Uterus (tissue), 3 donors: ENCODE measurements at regions not wholly inside any gene's neighbourhood (a gene's known extent, or its start where the extent isn't known, plus 50 kb on each side); places are given as distances from the start of the nearest gene placed in this dataset.

Experiments used
- DNase-seq, 2 donors: peaks; one replicate each; pipeline ENCODE4 v3.0.0-alpha.2; 2019 to 2020
- H3K27ac ChIP-seq, 2 donors: fragments of 200-600 bp; sonication (generic); 1 replicate in 1 of 2; 2 replicates in 1 of 2; pipeline ENCODE4 v1.5.1; 2016 to 2018
- H3K27me3 ChIP-seq, 2 donors: fragments of 200-600 bp; sonication (generic); one replicate each; pipeline ENCODE4 v1.5.1; 2018 to 2019; ENCODE audit warnings: control low read depth in 1 of 2
- H3K36me3 ChIP-seq, 2 donors: fragments of 200-600 bp; sonication (generic); one replicate each; pipeline ENCODE4 v1.5.1; 2019; ENCODE audit warnings: control low read depth in 1 of 2
- H3K4me1 ChIP-seq, 2 donors: fragments of 200-600 bp; sonication (generic); one replicate each; pipeline ENCODE4 v1.5.1; 2018 to 2019; ENCODE audit warnings: control low read depth in 1 of 2
- H3K4me3 ChIP-seq, 2 donors: fragments of 200-600 bp; sonication (generic); 1 replicate in 1 of 2; 2 replicates in 1 of 2; pipeline ENCODE4 v1.5.1; 2018 to 2019; ENCODE audit warnings: mild to moderate bottlenecking in 1 of 2
- H3K9me3 ChIP-seq, 2 donors: fragments of 200-600 bp; sonication (generic); one replicate each; pipeline ENCODE4 v1.5.1; 2019; ENCODE audit warnings: control low read depth in 1 of 2
- POLR2A ChIP-seq, 2 donors: fragments of 450-650 bp; IDR thresholded peaks; one replicate each; pipeline ENCODE4 v1.6.1; 2016; ENCODE audit warnings: antibody characterized with exemption in 2 of 2, mild to moderate bottlenecking in 1 of 2, moderate library complexity in 1 of 2
- intact Hi-C: fragments of 100-400 bp; cut with DNase I; formaldehyde crosslinking; loops from one replicate; pipeline ENCODE4 v1.15.1; 2023; ENCODE audit warnings: low total_unique reads
- TF ChIP-seq, protein P1 (sequence below), 4 experiments: fragments of 200-600 bp in 2 of 4; fragments of 450-650 bp in 2 of 4; sonication (generic) in 2 of 4; IDR thresholded peaks; one replicate each; pipeline ENCODE4 v1.5.1; 2016 to 2019; ENCODE audit warnings: antibody characterized with exemption in 4 of 4, mild to moderate bottlenecking in 2 of 4, moderate library complexity in 1 of 4
- donor health status: DM: yes; HTN: yes; CAD: no.

DNA sequence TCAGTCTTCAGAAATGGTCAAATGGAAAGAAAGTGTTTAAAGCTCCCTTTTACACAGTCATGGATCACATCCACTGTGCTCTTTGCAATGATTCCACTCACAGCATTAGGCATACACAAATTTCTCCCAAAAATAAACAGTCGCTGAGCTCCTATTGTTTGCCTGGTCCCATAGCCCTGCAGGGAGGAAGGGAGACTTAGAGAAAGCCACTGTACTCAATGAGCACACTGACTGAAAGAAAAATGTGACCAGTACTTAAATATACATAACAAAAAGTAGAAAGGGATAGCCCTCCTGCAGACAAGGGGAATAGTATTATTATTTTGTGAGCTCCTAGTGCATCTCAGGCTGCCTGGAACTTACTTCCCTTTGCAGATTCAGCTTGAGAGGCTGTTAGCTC is 853.2 kb downstream of the GRID1 start:
- Histone ChIP-seq H3K4me1 (no peaks in the 10 kb centered on the region), H3K27me3 (no peaks in the 10 kb centered on the region), H3K27ac (no peak overlapping the region), H3K4me3 (no peak overlapping the region), H3K36me3 (no peaks in the 10 kb centered on the region), H3K9me3 (no peaks in the 10 kb centered on the region)
- intact Hi-C loops: no loop called here
- TF ChIP-seq POLR2A (IDR thresholded peaks at IDR 0.05): no peak
- TF ChIP-seq, protein P1, sequence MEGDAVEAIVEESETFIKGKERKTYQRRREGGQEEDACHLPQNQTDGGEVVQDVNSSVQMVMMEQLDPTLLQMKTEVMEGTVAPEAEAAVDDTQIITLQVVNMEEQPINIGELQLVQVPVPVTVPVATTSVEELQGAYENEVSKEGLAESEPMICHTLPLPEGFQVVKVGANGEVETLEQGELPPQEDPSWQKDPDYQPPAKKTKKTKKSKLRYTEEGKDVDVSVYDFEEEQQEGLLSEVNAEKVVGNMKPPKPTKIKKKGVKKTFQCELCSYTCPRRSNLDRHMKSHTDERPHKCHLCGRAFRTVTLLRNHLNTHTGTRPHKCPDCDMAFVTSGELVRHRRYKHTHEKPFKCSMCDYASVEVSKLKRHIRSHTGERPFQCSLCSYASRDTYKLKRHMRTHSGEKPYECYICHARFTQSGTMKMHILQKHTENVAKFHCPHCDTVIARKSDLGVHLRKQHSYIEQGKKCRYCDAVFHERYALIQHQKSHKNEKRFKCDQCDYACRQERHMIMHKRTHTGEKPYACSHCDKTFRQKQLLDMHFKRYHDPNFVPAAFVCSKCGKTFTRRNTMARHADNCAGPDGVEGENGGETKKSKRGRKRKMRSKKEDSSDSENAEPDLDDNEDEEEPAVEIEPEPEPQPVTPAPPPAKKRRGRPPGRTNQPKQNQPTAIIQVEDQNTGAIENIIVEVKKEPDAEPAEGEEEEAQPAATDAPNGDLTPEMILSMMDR (IDR thresholded peaks at IDR 0.05): no peak
- no peak for DNase-seq

DNA sequence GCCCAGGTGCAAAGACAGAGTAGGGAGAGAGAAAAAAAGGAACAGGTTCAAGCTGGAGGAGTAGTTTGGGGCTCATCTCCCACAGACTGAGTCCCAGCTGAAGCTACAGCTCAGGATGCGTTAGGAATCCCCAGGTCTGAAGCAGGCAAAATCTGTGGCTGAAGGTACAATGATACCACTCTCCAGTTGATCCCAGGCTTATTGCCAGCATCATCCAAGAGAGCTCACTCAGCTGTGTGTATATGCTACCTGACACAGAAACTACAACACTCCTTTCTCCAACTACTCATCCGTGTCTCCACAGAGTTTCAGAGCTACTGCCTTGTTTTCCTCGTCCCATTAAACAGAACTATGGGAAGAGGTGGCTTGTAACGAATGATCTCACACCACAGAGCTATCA is 851.3 kb downstream of the GRID1 start:
- Histone ChIP-seq H3K4me1 (no peaks in the 10 kb centered on the region), H3K4me3 (no peak overlapping the region), H3K27me3 (no peaks in the 10 kb centered on the region), H3K36me3 (no peaks in the 10 kb centered on the region), H3K27ac (no peak overlapping the region), H3K9me3 (no peaks in the 10 kb centered on the region)
- no peak for DNase-seq
- TF ChIP-seq POLR2A (IDR thresholded peaks at IDR 0.05): no peak
- TF ChIP-seq, protein P1 (IDR thresholded peaks at IDR 0.05): no peak
- intact Hi-C loops: no loop called here

DNA sequence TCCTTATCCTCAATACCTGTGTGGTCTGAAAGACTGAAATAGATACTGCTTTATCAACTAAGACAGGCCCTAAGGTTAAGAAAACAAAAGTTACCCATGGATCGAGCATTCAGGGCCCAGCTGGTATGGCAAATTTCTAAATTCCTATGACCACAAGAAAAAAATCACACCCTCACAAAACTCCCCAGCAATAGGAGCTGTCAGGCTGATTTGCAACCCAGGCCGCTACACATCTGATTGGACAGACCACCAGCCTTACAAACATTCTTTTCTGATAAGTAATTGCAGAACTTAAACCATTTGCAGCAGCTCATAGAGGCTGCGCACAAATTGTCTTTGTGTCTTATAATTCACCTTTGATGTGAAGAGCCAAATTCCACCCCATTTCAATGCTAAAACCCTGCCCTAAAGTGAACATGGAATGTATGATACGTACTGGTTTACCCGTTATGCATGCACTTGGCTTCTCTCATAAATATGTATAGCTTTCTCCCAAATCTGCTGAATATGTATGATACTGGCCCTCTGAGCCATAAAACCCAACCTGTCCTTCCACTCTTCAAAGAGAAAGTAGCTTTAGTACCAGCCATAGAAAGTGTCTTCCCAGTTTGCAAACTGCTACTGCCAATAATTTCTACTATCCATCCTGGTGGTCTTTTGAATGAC is 842.5 kb downstream of the GRID1 start:
- no peak for DNase-seq

DNA sequence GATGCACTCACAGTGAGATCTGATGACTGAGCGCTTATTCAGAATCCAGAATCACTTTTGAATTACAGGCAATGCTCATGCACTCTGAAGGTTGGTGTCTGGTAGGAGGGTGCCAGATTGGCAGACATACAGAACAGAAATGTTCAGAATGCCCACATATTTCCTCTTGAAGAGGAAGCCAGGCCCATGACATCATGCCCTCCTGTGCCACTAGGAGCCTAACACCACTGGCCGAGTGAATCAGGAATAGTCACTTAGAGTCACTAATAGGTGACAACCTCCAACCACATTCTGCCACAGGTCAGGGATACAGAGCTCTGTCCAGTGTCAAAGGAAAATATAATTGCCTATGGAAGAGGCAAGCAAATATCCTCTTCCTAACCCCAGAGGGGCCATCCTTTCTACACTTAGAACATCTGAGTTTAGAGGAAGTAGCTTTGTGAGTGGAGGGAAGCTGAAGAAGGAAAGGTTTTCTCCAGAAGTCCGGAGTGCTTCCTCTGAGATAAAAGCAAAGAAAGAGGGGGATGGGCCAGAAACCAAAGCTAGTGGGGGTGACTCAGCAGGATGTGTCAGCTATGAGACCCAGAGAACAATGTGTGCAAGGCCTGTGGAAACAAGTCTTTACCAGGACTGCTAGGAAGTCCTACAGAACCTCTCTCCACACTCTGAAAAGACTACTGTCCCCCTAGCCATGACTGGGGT is 838.8 kb downstream of the GRID1 start:
- Histone ChIP-seq H3K9me3 (no peaks in the 10 kb centered on the region), H3K36me3 (no peaks in the 10 kb centered on the region), H3K27me3 (no peaks in the 10 kb centered on the region), H3K4me3 (no peak overlapping the region), H3K4me1 (no peaks in the 10 kb centered on the region), H3K27ac (no peak overlapping the region)
- intact Hi-C loops: no loop called here
- DNase-seq: no peak
- TF ChIP-seq, protein P1 (IDR thresholded peaks at IDR 0.05): no peak
- TF ChIP-seq POLR2A (IDR thresholded peaks at IDR 0.05): no peak

More for the DNA sequence above, 842.5 kb downstream of the GRID1 start:
- no peaks in the 10 kb centered on the region for H3K27me3 ChIP-seq
- H3K27ac ChIP-seq: no peak overlapping the region
- H3K4me1 ChIP-seq: no peaks in the 10 kb centered on the region
- intact Hi-C loops: no loop called here
- H3K4me3 ChIP-seq: no peak overlapping the region
- H3K36me3 ChIP-seq: no peaks in the 10 kb centered on the region
- no peaks in the 10 kb centered on the region for H3K9me3 ChIP-seq
- TF ChIP-seq, protein P1 (IDR thresholded peaks at IDR 0.05): no peak
- no peak for TF ChIP-seq POLR2A (IDR thresholded peaks at IDR 0.05)

DNA sequence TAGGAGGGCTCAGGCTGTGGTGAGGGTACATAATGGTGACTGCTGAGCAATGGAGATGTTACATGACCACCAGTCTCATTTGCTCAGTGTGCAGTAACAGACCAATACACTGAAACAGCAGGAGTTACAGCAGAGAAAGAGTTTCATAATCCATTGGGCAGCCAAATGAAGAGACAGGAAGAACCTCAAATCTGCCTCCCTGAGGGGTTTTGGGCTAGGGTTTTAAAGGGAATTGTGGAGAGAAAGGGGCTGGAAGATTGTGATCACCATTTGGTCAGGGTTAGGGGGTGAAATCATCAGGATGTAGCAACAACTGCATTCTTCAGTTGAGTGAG is 838.3 kb downstream of the GRID1 start:
- no peaks in the 10 kb centered on the region for H3K27me3 ChIP-seq
- no peak overlapping the region for H3K4me3 ChIP-seq
- H3K36me3 ChIP-seq: no peaks in the 10 kb centered on the region
- H3K27ac ChIP-seq: no peak overlapping the region
- H3K9me3 ChIP-seq: no peaks in the 10 kb centered on the region
- no peaks in the 10 kb centered on the region for H3K4me1 ChIP-seq
- intact Hi-C loops: no loop called here
- TF ChIP-seq POLR2A (IDR thresholded peaks at IDR 0.05): no peak
- TF ChIP-seq, protein P1 (IDR thresholded peaks at IDR 0.05): no peak
- DNase-seq: no peak
